A673 (cell line): ENCODE measurements at regions not wholly inside any gene's neighbourhood (a gene's known extent, or its start where the extent isn't known, plus 50 kb on each side); places are given as distances from the start of the nearest gene placed in this dataset.

Source experiments
- CTCF ChIP-seq: fragments of 300-800, 200-600 bp; sonication (generic); conservative IDR thresholded peaks from 2 replicates; pipeline ENCODE4 v1.5.1; 2017; ENCODE audit warnings: low read depth, mild to moderate bottlenecking, antibody characterized with exemption, low read length, moderate library complexity, mixed read lengths
- EZH2 ChIP-seq: fragments of 200-600 bp; sonication (generic); IDR thresholded peaks from 2 replicates; pipeline ENCODE4 v1.6.1; 2017; ENCODE audit warnings: borderline replicate concordance, low read depth, mild to moderate bottlenecking, mixed read lengths, antibody characterized with exemption, low read length; ENCODE audit not compliant: poor library complexity, severe bottlenecking

GRCh38 chr12:89920866-89921265, 212.2 kb upstream of the ATP2B1 start:
- TF ChIP-seq CTCF, result no peak
- no peak for TF ChIP-seq EZH2
